HEK293T (cell line): ENCODE measurements at regions not wholly inside any gene's neighbourhood (a gene's known extent, or its start where the extent isn't known, plus 50 kb on each side); places are given as distances from the start of the nearest gene placed in this dataset.

Experiments used
- ARNT ChIP-seq: fragments of 450-650 bp; IDR thresholded peaks from 2 replicates; pipeline ENCODE4 v1.6.1; 2017; ENCODE audit warnings: mild to moderate bottlenecking
- BHLHE40 ChIP-seq: fragments of 450-650 bp; IDR thresholded peaks from 2 replicates; pipeline ENCODE4 v1.6.1; 2016; ENCODE audit warnings: mild to moderate bottlenecking, moderate library complexity, borderline replicate concordance
- CTBP1 ChIP-seq: fragments of 450-650 bp; IDR thresholded peaks from 2 replicates; pipeline ENCODE4 v1.6.1; 2016; ENCODE audit warnings: borderline replicate concordance
- SP1 ChIP-seq: fragments of 450-650 bp; IDR thresholded peaks from 2 replicates; pipeline ENCODE4 v1.6.1; 2017
- SUZ12 ChIP-seq: fragments of 450-650 bp; IDR thresholded peaks from 2 replicates; pipeline ENCODE4 v1.6.1; 2016; ENCODE audit warnings: mild to moderate bottlenecking
- ZNF384 ChIP-seq: fragments of 450-650 bp; IDR thresholded peaks from 2 replicates; pipeline ENCODE4 v1.6.1; 2016
- TF ChIP-seq, protein P1 (sequence below): fragments of 450-650 bp; IDR thresholded peaks from 2 replicates; pipeline ENCODE4 v1.6.1; 2016

GRCh38 chrX:122026665-122027064 is 979.3 kb downstream of the GLUD2 start:
- TF ChIP-seq ZNF384 (no peak), CTBP1 (no peak), ARNT (no peak), SUZ12 (no peak), BHLHE40 (no peak), SP1 (no peak)
- TF ChIP-seq, protein P1, sequence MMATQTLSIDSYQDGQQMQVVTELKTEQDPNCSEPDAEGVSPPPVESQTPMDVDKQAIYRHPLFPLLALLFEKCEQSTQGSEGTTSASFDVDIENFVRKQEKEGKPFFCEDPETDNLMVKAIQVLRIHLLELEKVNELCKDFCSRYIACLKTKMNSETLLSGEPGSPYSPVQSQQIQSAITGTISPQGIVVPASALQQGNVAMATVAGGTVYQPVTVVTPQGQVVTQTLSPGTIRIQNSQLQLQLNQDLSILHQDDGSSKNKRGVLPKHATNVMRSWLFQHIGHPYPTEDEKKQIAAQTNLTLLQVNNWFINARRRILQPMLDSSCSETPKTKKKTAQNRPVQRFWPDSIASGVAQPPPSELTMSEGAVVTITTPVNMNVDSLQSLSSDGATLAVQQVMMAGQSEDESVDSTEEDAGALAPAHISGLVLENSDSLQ, result no peak
